ENCODE measurements at regions not wholly inside any gene's neighbourhood (a gene's known extent, or its start where the extent isn't known, plus 50 kb on each side); places are given as distances from the start of the nearest gene placed in this dataset.

DNA sequence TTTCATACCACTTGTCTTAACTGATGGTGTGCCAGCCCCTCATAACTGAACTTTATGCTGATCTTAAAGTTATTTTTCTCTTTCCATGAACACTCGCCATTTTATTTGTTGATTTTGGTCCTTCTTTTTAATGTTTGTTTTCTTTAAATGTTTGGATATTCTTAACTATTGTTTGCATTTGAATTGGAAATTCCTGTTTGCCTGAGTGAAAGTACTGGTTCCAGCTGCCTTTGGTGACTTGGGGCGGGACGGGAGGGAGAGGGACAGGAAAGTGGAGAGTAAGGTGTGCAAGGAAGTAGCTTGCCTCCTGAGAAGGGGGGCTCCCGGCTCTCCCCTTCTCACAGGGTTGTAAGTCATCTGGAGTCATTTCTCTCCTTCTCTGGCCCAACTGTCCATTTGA is 287.1 kb upstream of the PPP2R3A start:
- TF ChIP-seq CTCF (IDR thresholded peaks at IDR 0.05 in 8 of 11, conservative IDR thresholded peaks at IDR 0.05 in 3 of 11) (no peak), POLR2AphosphoS5 (IDR thresholded peaks at IDR 0.05) (no peak), POLR2A (IDR thresholded peaks at IDR 0.05) (no peak)
- no peak for DNase-seq
- WGBS, 5 donors: 63 to 71% (median 67%) methylated on average over 4 of the region's 4 CpGs
- H3K9me3 ChIP-seq: peaks cover 0 to 36% (median 13%) of the 10 kb centered on the region in 8 donors
- no peak overlapping the region for H3K4me3 ChIP-seq
- H3K4me1 ChIP-seq: no peaks in the 10 kb centered on the region
- no peaks in the 10 kb centered on the region for H3K36me3 ChIP-seq
- no peaks in the 10 kb centered on the region for H3K27me3 ChIP-seq (replicated peaks in 1 of 7)
- no peak overlapping the region for H3K27ac ChIP-seq
- intact Hi-C loops (cut with DNase I; ENCODE audit: low total_unique reads): no loop called here

DNA sequence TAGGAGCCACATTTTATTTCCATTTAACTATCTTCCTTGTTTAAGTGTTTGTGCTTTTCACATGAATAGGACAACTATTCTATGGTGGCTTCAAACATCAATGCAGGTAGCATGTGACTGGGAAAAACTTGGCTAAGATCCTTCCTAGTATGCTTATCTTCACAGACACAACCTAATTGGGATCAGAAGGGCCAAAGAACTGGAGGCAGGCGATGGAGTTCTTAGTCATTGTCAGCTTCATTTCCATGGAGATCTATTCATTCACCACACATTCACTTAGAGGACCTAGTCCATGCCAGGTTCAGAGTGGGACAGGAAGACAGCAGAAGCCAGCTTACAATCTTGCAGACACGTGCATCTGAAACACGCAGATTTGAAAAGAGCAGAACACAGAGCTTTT is 277.5 kb upstream of the PPP2R3A start:
- Histone ChIP-seq H3K36me3 (no peaks in the 10 kb centered on the region), H3K4me1 (no peaks in the 10 kb centered on the region), H3K9me3 (peaks cover 0 to 6% (median 4%) of the 10 kb centered on the region in 8 donors), H3K27ac (no peak overlapping the region), H3K4me3 (no peak overlapping the region), H3K27me3 (replicated peaks in 1 of 7) (no peaks in the 10 kb centered on the region)
- intact Hi-C loops (cut with DNase I; ENCODE audit: low total_unique reads): no loop called here
- 84 to 95% (median 92%) methylated on average over 3 of the region's 3 CpGs for WGBS, 5 donors
- TF ChIP-seq POLR2AphosphoS5 (IDR thresholded peaks at IDR 0.05) (no peak), POLR2A (IDR thresholded peaks at IDR 0.05) (no peak), CTCF (IDR thresholded peaks at IDR 0.05 in 8 of 11, conservative IDR thresholded peaks at IDR 0.05 in 3 of 11) (no peak)
- DNase-seq: no peak

GRCh38 chr3:135690664-135691063 is 274.9 kb upstream of the PPP2R3A start:
- no peak for TF ChIP-seq POLR2A (IDR thresholded peaks at IDR 0.05)
- no peak for TF ChIP-seq POLR2AphosphoS5 (IDR thresholded peaks at IDR 0.05)
- TF ChIP-seq CTCF (IDR thresholded peaks at IDR 0.05 in 8 of 11, conservative IDR thresholded peaks at IDR 0.05 in 3 of 11): no peak

GRCh38 chr3:135691240-135691639 is 274.3 kb upstream of the PPP2R3A start:
- no peak for TF ChIP-seq POLR2A (IDR thresholded peaks at IDR 0.05)
- TF ChIP-seq POLR2AphosphoS5 (IDR thresholded peaks at IDR 0.05): no peak
- no peak for TF ChIP-seq CTCF (IDR thresholded peaks at IDR 0.05 in 8 of 11, conservative IDR thresholded peaks at IDR 0.05 in 3 of 11)
- 65 to 76% (median 69%) methylated on average over 1 of the region's 1 CpG for WGBS, 5 donors

More at GRCh38 chr3:135690664-135691063, 274.9 kb upstream of the PPP2R3A start:
- no peaks in the 10 kb centered on the region for H3K4me1 ChIP-seq
- DNase-seq: no peak
- no peak overlapping the region for H3K4me3 ChIP-seq
- no peaks in the 10 kb centered on the region for H3K27me3 ChIP-seq (replicated peaks in 1 of 7)
- H3K36me3 ChIP-seq: no peaks in the 10 kb centered on the region
- intact Hi-C loops (cut with DNase I; ENCODE audit: low total_unique reads): no loop called here
- WGBS, 5 donors: 69 to 79% (median 78%) methylated on average over 3 of the region's 3 CpGs
- no peak overlapping the region for H3K27ac ChIP-seq
- no peaks in the 10 kb centered on the region for H3K9me3 ChIP-seq

More at GRCh38 chr3:135691240-135691639, 274.3 kb upstream of the PPP2R3A start:
- no peak overlapping the region for H3K27ac ChIP-seq
- no peaks in the 10 kb centered on the region for H3K27me3 ChIP-seq (replicated peaks in 1 of 7)
- no peak overlapping the region for H3K4me3 ChIP-seq
- DNase-seq: no peak
- intact Hi-C loops (cut with DNase I; ENCODE audit: low total_unique reads): no loop called here
- no peaks in the 10 kb centered on the region for H3K36me3 ChIP-seq
- H3K4me1 ChIP-seq: no peaks in the 10 kb centered on the region
- no peaks in the 10 kb centered on the region for H3K9me3 ChIP-seq

All from spleen (tissue), 11 donors.